NCI-H1048 (cell line): ENCODE measurements at regions not wholly inside any gene's neighbourhood (a gene's known extent, or its start where the extent isn't known, plus 50 kb on each side); places are given as distances from the start of the nearest gene placed in this dataset.
"Not testable (repeated sequence)": the region's sequence is repeated elsewhere in the genome, so short reads cannot be mapped to it uniquely, and the experiment has no call there.

Source experiments
- DNase-seq: peaks from one replicate; lab custom pipeline; 2025; lab: John Stamatoyannopoulos, UW

DNA sequence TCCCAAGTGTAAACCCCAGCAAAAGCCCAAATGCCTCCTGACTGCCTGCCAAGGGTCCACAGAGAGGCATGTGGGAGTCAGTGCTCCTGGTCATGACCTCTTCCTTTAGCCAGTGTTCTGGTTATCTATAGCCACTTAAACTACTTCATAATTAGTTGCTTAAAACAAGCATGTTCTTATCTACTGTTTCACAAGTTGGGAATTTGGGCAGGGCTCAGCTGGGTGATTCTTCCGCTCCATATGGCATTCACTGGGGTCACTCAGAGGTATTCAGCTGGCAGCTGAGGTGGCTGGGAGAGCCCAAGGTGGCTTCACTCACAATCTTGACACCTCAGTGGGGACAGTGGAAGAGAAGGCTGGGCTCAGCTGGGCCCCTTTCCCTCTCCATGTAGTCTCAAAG lies 184.0 kb upstream of the RGS6 start:
- no peak for DNase-seq

DNA sequence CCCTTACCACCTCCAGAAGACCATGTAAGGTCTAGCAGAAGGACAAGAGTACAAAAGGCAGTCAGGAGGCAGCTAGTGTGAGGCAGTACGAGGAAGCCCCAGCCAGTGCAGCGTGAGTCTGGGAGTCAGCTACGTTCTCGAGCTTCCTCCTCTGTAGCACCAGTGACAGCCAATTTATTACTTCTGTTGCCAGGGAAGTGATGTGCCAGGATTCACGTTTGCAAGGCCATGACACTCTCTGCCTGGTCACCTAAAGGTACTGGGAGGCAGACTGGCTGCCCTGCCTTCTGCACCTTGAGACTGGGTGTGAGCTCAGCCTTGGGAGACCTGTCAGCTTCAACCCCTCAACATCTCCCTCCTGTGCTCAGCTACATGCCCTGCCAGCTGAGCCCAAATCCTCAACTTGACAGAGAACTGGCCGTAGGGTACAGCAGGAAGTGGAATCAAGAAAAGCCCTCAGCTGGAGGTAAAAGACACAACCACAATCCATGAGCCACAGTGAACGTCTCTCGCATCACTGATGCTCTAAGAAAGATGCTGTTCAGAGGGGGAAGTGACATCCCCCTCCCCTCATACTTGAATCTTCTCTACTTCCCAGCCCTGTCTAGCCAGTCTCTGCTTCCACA lies 182.5 kb upstream of the RGS6 start:
- DNase-seq, result no peak

DNA sequence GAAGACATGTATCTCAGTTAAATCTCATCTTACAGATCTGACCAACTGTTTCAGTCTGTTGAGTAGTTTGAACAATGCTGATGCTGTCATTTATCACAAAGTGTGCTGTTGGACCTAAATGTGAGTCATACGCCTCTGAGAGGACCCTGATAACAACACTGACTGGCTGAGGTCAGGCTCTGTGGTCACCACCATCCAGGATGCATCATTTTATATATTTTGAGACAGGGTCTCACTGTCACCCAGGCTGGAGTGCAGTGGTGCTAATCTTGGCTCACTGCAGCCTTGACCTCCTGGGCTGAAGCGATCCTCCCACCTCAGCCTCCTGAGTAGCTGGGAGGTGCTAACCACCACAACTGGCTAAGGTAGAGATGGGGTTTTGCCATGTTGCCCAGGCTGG lies 181.0 kb upstream of the RGS6 start:
- no peak for DNase-seq

DNA sequence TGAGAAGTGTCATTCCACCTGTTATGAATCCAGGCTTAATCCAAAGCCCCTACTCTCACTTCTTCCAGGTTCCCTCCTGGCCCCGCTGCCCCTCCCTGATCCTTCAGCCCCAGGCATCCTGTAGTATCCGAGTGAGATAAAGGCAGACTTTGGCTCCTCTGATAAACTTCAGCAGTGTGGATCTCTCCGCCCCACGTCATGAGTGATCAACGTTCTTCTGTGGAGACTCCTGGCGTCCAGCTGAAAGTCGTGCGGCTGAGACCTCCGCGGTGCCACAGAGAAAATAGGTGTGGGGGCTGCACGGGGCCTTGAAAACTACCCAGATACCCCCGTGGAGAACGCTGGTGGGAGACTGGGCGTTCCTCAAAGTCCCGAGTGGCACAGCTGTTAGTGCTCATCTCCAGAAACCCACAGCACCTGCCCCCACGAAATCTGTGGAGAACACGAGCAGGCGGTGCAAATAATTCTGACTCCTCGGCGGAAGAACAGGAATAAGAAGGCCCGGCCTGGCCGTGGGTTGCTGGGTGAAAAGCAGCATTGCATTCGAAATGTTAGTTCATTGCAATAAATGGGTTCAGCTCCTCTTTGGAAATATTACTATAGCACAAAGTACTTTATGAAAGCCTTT lies 180.0 kb upstream of the RGS6 start:
- no peak for DNase-seq

DNA sequence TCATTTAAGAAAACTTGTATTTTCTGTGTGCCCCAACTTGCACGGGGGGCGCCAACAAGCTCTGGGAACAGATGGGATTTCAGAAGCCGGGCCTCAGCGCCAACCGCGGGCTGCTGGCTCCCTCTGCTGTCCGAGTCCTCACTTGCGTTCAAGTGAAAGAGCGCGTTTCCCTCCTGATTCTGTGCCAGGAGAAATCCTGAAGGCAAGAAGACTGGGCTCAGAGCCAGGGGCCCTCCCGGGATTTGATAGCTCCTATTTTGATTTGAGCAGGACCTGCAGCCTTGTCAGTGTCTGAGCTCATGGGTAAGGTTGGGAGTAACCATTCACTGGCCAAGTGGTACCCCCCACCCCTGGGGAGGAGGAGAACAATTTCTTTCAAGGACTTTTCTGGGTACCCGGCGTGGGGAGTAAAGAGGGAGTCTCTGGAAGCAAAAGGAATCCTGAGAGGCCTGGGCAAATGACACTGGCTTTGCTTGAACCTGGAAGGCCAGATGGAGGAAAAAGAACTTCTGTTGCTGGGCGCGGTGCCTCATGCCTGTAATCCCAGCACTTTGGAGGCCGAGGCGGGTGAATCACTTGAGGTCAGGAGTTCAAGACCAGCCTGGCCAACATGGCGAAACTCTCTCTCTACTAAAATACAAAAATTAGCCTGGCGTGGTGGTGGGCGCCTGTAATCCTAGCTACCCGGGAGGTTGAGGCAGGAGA lies 179.0 kb upstream of the RGS6 start:
- DNase-seq, result peak; percentile 63

DNA sequence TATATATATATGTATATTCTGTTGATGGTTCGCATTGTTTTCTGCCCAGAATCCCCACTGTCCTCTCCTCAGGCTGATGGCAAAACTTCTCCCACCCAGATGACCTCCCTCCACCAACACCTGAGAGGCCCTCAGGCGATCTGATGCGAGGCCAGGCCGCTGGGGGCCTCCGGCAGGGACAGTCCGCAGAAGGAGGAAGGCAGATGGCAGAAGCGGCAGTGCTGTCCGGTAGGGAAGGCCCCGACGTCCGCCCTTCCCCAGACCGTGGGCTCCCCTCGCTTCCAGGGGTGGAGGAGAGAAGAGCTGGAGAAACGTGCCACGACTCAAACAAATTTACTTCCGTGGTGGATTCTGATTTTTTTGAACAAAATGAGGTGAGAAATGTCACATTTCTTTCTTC lies 178.3 kb upstream of the RGS6 start:
- no peak for DNase-seq

DNA sequence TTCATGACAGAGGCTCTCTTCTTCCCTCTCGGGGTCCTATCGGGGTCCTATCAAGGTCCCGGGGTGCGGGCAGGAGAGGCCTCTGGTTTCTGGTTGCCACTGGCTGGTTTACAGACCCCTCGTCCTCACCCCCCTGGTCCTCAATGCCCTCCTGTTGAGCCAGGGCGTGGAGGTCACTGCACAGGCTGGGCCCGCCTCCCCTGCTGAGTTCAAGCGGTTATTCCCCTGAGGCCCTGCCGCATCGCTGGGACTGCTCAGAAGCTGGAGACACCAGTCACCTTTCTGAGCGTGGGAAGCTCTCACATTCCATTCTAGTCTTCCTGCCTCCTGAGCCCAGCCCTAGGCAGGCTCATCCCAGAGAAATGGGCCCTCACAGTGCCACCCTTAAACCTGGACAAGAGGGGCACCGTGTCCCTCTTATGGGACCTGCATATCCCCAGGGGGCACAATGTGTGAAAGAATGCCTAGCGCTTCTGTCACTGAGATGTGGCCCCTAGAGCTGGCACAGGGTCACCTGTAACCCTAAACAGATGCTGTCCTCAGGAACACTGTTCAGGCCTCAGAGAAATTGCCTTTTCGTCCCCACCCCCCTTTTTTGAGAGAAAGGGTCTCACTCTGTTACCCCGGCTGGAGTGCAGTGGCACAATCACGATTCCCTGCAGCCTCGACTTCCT lies 177.7 kb upstream of the RGS6 start:
- no peak for DNase-seq

DNA sequence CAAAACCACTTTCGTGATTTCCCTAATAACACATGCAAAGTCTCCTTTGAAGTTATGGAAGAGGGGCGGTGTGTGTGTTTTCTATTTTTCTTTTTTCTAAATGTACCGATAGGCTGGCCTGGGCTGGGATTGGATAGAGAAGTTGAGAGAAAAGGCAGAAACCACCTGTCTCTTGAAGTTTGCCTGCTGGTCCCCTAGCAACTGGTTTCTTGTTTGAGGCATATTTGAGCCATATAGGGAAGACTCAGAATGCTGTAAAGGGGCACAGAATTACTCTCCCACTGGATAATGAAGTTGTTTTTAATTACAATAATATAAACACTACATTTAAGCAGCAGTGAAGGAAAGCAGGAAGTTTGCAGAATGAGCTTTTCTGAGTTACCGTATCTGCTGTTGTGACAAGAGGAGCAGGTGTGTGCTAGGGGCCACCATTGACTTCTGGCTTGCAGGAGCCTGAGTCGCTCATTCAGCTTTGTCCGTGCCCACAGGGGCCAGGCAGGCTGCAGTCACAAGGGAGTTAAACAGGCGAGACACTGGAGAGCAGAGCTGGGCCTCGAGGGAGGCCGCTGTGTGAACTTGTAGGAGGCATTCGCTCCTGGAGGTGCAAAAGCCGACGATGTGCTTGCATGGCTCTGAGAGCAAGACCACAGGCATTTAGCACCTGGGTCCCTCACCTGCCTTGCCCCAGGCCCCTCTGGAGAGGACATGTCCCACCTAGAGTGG lies 173.8 kb upstream of the RGS6 start:
- DNase-seq, result peak; percentile 21

DNA sequence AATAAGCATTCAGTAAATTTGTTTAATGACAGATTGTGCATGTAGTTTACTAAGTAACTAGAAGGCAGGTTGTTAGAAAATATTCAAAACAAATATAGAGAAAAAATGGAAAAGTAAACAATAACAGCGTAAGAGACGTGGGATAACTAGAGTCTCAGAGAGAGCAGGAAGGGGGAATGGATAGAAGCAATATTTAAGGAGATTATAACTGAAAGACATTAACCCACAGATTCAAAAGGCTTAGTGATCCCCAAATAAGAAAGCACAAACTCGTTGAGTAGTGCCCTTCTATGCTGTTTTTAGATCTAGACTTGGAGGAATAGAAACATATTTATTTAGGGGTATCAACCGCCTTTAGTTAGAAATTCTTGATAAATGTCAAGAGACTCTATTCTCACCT lies 169.7 kb upstream of the RGS6 start:
- no peak for DNase-seq

DNA sequence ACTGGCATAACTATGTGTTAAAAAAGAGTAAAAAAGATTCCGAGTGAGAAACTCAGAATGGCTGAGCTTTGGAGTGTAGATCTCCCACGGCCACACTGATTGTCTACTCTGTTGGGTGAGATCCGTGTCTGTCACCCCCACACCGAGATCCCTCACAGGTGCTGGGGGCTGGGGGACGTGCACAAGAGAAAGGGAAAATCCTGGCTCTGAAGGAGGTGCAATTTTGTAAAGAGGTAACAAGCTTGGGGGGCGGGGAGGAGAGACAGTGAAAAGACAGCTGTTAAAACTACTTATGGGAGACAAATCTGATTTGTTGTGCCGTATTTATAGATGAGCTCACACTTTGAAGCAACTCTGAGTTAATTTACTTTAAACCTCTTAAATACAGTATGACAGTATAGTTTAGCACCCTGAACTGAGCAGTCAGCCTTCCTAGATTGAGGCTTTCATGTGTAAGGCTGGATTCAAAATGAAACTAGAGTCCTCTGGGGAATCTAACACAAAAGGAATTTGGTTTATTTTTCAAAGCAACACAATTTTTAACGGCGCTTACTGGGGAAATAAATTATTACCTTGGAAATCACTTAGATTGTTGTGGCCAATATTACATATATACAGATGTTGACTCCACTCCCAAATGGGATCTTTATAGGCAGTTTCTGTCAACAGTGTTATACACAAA lies 167.4 kb upstream of the RGS6 start:
- no peak for DNase-seq

DNA sequence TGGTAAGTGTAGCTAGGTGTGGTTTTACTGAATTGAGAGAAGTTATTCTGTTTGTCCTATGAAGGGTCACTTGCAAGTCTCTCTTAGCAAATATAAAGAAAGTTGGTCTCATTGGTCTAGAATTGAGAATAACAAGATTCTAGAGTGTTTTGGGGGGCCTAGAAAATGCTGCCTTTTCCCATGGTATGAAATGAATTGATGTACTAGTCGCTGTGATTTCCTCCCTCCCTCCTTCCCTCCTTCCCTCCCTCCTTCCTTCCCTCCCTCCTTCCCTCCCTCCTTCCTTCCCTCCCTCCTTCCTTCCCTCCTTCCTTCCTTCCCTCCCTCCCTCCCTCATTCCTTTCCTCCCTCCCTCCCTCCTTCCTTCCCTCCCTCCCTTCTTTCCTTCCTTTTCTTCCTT lies 166.7 kb upstream of the RGS6 start:
- no peak for DNase-seq

DNA sequence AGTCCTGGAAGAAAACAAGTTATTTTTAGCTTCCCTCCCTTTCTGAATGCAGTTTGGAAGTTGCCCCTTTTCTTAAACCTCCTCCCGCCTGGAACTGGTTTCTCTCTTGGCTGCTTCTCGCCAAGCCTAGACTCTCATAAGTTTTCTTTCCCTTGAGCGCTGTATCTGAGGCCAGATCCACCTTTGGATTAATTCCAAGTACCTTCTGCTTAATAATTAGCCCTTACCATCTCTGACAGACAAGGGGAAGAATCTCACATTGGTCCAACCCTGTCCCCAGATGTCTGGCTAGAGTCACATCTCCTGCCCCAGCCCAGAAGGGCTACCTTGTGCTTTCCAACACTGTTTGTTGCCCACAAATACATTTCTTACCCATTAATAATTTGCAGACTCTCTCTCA lies 161.8 kb upstream of the RGS6 start:
- no peak for DNase-seq

DNA sequence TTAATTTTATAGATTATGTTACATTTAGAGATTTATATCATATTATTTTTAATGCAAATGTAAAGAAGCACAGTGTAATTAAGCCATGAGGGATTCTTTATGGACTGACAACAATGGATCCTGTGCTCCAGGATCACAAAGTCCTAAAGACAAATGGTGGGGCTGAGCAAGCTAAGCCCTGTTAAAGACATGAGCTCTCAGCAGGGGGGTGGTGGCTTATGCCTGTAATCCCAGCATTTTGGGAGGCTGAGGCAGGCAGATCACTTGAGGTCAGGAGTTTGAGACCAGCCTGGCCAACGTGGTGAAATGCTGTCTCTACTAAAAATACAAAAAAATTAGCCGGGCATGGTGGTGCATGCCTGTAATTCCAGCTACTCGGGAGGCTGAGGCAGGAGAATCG lies 160.8 kb upstream of the RGS6 start:
- DNase-seq, result not testable (repeated sequence)

DNA sequence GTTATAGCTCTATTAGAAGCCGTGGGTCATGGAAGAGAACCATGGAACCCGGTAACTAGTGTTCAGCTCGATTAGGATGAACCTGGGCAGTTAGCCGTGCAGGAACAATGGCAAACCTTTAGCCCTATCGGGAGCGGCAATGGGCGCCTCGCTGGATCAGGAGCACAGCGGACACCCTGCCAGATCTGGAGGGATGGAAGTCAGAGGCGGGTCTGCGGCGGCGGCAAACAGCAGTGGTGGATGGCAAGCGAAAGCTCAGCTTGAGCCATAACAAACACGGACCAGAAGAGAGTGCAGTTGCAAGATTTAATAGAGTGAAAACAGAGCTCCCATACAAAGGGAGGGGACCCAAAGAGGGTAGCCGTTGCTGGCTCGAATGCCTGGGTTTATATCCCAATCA lies 160.2 kb upstream of the RGS6 start:
- DNase-seq, result not testable (repeated sequence)

DNA sequence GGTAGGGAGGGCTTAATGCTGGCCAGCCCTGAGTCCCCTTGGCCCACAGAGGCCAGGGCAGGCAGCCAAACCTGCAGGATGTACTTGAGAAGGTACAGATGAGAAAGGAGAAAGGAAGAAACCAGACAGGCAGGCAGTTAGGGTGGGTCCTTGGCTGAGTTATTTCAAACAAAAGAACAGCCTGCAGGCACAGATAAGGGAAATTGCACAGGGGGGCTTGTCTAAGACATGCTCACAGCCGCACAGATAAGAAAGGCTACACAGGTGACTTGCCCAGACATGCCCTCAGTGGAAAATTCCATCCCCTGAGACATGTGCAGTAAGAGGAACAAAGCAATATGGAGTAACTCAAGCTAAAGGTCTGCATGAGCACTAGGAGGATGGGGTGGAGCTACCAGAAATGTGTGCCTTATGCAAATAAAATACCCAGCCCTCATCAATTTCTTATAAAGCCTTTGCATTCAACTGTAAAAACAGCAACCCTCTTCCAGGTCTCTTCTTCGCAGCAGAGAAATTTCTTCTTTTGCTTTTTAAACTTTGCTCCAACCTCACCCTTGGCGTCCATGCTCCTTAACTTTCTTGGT lies 158.2 kb upstream of the RGS6 start:
- no peak for DNase-seq

DNA sequence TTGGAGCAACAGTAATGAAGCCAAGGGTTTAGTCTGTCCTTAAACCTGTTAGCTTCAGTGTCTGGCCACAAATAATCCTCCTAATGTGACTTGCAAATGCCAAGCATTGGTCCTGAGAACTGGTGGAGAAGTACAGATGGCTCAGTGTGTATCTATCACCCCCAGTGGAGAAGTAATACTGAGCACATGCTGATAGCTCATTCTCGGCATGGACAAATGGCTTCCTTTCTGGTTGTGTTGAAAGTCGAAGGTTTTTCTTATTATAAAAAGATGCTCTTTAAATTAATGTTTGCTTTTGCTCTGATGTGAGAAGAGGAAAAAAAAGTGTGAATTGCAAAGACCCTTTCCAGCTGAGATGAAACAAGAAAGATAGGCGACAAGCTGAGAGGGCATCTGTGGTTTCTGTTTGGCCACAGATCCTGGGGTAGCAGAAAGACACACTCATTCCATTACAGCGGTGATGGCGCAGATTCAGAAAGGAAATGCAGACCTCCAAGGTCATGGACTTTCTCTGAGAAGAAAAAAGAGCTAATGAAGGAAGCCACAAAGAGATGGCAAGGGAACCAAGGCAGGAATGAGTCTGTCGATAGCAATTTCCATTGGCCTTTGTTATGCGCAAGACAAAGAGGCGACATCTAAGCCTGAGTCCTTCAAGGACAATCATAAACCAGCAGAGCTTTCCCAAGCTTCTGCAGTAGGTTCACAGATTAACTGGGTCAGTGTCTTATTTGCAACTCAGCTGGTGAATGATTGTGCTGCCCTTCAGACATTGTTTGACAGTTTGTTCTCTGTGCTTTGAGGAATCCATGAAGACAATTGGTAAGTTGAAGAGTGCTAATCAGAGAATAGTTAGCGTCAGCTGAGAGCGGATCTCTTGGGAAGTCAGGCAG lies 155.5 kb upstream of the RGS6 start:
- DNase-seq, result no peak

DNA sequence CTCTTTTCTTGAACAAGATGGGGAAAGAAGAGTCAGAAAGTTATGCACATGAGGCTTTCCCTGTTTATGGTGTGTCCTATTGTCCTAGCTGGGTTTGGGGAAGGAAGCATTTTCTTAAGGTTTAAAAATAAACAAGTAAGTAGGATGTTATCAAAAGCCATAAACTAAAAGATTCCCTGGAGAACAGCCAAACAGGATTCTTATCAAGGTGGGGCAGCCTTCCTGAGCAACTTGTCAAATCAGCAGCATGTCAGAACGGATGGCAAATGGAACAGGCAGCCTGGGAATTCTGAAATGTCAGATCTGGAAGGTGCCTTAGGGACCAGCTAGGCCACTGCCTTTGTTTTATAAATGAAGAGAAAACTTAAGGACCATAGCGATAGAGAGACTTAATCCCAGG lies 152.2 kb upstream of the RGS6 start:
- no peak for DNase-seq

DNA sequence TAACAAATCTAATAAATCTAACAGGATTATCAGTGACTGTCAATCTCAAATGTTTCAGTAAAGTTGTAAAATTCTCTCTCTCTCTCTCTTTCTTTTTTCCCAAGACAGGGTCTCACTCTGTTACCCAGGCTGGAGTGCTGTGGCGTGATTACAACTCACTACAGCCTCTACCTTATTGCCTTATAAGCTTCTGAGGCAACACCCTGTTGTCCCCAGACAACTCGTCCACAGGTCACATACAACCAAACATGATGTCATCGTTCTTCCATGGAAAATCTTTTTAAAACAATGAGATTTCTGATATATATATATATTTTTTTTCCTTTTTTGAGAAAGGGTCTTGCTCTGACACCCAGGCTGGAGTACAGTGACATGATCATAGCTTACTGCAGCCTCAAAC lies 151.4 kb upstream of the RGS6 start:
- DNase-seq, result no peak

DNA sequence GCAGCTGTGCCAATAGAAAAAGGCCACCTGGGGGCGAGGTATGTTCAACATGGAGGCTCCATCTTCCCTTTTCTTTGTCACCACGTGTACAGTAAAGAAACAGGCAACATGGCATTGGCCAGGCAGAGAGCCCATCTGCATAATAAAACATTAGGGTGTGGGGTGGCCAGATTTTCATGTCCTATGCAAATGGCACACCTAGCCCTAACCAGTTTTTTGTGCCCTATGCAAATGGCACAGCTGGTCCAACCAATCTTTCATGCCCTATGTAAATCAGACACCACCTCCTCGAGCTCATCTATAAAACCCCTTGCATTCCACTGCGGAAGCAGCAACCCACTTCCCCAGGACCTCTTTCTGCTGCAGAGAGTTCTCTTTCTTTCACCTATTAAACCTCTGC lies 149.1 kb upstream of the RGS6 start:
- no peak for DNase-seq

DNA sequence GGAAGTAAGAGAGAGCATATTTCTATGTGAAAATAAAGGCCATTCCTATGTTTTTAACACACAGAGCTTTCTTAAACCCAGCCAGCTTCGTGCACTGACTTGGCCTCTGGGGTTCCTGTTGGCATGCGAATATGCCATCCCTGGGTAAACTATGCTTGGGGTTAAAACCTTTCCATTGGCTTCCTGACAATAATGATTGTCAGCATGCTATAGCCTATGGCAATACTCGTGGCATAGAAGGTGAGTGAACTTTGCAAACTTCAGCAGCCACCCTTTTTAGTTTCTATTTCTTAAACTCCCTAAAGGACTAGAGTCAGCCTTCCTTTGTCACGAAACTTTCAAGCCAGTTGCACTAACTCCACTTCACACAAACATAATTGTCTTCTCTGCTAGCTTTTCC lies 148.4 kb upstream of the RGS6 start:
- no peak for DNase-seq
